Lower leg skin (tissue), 3 donors: ENCODE measurements at regions not wholly inside any gene's neighbourhood (a gene's known extent, or its start where the extent isn't known, plus 50 kb on each side); places are given as distances from the start of the nearest gene placed in this dataset.

ENCODE experiments used
- POLR2A ChIP-seq, 2 donors: fragments of 450-650 bp; IDR thresholded peaks; one replicate each; pipeline ENCODE4 v1.6.1; 2016 to 2017; ENCODE audit warnings: antibody characterized with exemption in 2 of 2, mild to moderate bottlenecking in 1 of 2, moderate library complexity in 1 of 2
- TF ChIP-seq, protein P1 (sequence below), 3 donors: fragments of 450-650 bp; IDR thresholded peaks; one replicate each; pipeline ENCODE4 v1.5.1; 2016; ENCODE audit warnings: antibody characterized with exemption in 3 of 3, mild to moderate bottlenecking in 3 of 3, moderate library complexity in 2 of 3

DNA sequence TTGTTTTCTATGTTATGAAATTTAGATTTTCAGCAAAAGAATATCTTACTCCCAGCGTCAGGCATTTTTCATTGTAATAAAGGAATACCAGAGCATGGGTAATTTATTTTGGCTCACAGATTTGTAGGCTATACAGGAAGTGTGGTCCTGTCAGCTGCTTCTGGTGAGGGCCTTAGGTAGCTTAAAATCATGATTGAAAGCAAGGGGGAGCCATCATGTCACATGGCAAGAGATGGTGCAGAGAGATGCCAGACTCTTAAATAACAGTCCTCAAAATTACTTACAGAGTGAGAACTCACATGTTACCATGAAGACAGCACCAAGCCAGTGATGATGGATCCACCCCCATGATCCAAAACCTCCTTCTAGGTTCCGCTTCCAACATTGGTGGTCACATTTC lies 825.0 kb upstream of the CHORDC1 start:
- TF ChIP-seq, protein P1, sequence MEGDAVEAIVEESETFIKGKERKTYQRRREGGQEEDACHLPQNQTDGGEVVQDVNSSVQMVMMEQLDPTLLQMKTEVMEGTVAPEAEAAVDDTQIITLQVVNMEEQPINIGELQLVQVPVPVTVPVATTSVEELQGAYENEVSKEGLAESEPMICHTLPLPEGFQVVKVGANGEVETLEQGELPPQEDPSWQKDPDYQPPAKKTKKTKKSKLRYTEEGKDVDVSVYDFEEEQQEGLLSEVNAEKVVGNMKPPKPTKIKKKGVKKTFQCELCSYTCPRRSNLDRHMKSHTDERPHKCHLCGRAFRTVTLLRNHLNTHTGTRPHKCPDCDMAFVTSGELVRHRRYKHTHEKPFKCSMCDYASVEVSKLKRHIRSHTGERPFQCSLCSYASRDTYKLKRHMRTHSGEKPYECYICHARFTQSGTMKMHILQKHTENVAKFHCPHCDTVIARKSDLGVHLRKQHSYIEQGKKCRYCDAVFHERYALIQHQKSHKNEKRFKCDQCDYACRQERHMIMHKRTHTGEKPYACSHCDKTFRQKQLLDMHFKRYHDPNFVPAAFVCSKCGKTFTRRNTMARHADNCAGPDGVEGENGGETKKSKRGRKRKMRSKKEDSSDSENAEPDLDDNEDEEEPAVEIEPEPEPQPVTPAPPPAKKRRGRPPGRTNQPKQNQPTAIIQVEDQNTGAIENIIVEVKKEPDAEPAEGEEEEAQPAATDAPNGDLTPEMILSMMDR (IDR thresholded peaks at IDR 0.05) = no peak
- TF ChIP-seq POLR2A (IDR thresholded peaks at IDR 0.05) = no peak
